Cardiac septum (tissue), 1 donor: ENCODE measurements at regions not wholly inside any gene's neighbourhood (a gene's known extent, or its start where the extent isn't known, plus 50 kb on each side); places are given as distances from the start of the nearest gene placed in this dataset.

Experiments used
- DNase-seq: peaks from one replicate; pipeline ENCODE4 v3.0.0-alpha.2; 2020; ENCODE audit warnings: low spot score
- intact Hi-C: fragments of 100-400 bp; cut with DNase I; formaldehyde crosslinking; loops from one replicate; pipeline ENCODE4 v1.14.0; 2022
- donor health status: DM: no; HTN: no; CAD: no.

GRCh38 chr5:30878296-30878695, 315.2 kb upstream of the CDH6 start:
- intact Hi-C loops = no loop called here
- DNase-seq = no peak

GRCh38 chr5:30874241-30875034, 319.0 kb upstream of the CDH6 start:
- no peak for DNase-seq
- intact Hi-C loops = loop anchor here (2.0 kb wide), 1 partner anchor 34 kb away; no protein-coding TSS in a partner anchor

GRCh38 chr5:30871196-30871595, 322.3 kb upstream of the CDH6 start:
- DNase-seq = no peak
- intact Hi-C loops = no loop called here

GRCh38 chr5:30867711-30868110, 325.8 kb upstream of the CDH6 start:
- DNase-seq = no peak
- intact Hi-C loops = no loop called here

DNA sequence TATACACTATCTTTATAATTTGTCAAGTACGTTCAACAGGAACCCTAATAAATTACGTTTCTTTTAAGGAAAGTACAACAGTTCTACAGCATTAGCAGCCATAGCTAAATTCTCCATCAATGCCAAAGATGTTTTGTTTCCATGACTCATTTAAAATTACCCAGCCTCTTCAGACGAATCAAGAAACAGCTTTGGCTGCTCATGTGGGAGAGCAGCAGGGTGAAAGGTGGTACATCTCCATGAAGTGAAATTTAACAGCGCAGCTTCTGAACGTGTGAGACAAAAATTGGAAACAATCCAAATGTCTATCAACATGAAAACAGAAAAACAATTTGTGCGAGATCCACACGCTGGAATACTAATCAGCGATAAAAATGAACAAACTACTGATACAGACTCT, 327.3 kb upstream of the CDH6 start:
- no peak for DNase-seq
- intact Hi-C loops = no loop called here

GRCh38 chr5:30856242-30856641, 337.2 kb upstream of the CDH6 start:
- no peak for DNase-seq
- intact Hi-C loops = no loop called here

DNA sequence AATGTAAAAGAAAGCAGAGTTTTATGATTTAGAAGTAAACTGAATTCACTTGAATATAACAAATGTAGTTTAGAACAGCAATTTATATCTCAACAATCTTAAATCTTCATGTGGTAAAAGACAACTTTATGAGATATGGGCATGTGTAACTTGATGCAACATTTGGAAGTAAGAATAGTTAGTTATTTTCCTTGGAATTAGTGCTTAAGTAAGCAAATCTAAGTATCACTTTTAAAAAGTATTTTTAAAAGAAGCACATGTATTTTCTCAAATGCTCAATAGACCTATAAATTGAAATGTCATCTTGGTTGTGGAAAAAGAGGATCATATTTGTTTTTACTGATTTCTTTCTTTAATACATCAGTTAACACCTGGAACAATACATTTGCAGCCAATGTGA, 340.3 kb upstream of the CDH6 start:
- DNase-seq = no peak
- intact Hi-C loops = no loop called here

DNA sequence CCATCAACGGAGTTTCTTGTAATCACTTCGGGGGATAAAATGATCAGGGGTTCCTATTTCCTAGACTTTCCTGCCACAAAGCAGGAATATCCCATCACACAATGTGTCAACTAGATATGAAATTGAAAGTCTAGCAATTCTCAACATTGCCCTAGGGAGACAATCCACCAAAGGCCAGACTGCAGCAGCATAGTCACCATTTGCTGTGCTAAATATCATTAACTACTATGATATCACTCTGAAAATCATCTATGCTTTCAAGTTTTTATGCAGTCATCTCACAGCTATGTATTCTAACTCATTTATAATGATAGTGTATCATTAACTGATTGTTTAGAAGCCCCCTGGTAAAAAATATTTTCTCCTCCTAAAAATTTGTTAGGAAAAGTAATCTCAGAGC, 342.6 kb upstream of the CDH6 start:
- no peak for DNase-seq
- intact Hi-C loops = no loop called here

DNA sequence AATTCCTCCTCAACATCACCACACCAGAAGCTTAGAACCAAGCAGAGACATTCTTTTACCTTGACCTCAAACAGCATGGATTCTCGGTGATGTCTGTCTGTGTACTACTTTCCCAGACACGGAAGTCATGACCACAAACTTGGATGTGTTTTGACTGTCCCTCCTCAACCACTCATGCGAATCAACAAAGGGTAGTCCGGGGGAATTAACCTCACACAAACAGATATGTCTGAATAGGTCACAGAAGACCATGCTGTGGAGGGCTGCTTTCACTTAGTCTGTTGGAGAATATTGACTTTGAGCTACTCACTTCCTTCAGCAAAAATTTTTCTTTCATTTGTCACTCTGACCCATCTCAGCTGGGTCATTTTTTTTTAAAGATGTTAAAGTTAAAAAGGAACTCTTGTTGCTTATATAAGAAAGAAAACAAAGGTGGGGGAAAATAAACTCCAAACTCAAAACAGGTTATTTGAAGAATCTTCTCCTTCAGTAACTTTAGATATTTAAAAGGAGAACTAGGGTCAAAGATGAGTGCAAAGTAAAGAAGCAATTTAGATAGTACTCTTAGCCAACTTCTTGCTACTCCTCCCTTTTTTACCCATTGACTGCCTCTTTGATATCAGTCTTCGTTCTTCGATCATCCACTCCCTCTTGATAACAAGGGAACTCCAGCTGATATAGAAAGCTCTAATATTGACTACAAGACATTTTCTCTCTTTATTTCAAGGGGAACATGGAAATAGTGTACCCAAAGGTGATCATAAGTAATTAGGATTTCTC, 343.4 kb upstream of the CDH6 start:
- intact Hi-C loops = no loop called here
- no peak for DNase-seq

- intact Hi-C loops = no loop called here
- no peak for DNase-seq
Observed at GRCh38 chr5:30846171-30846570, 347.3 kb upstream of the CDH6 start.

DNA sequence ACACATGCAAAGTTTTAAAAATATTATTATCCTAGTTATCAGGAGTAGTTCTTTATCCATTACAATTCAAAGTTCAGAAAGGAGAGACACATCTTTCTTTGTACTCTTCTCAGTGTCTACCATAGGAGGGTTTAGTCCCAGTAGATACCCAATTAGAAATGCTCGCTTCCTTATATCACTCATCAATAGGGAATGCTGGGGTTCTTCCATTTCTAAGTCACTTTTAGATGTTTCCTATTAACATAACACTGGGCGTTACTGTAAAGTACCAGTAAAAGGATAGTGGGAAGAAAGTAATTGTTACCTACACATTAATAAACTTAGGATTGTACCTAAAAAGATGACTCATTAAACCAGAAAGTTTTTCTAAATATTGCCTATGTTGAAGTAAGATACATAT, 348.3 kb upstream of the CDH6 start:
- no peak for DNase-seq

DNA sequence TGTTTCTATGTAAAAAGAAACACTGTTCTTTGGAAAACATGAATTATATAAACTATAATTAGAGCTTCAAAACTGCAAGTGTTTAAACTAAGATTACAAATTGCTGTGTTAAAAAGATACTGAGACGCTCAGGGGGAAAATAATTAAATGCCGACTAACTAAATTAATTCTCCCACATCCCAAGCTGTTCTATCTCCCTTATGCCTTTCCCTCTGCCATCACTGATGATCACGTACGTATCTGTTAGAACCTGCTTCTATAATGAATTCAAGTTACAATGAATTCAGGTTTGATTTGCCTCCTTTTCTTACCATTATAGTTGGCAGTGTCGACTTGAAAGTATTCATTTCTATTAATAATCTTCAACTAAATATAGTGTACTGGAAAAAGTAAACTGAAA, 349.9 kb upstream of the CDH6 start:
- intact Hi-C loops = no loop called here
- DNase-seq = no peak

More for the DNA sequence above, 348.3 kb upstream of the CDH6 start:
- intact Hi-C loops = no loop called here

GRCh38 chr5:30839956-30840355, 353.5 kb upstream of the CDH6 start:
- no peak for DNase-seq
- intact Hi-C loops = loop anchor here (2.0 kb wide), 1 partner anchor 35 kb away; no protein-coding TSS in a partner anchor

GRCh38 chr5:30838936-30839496, 354.5 kb upstream of the CDH6 start:
- DNase-seq = no peak
- intact Hi-C loops = no loop called here

- intact Hi-C loops = no loop called here
- no peak for DNase-seq
Observed at GRCh38 chr5:30832519-30832918, 361.0 kb upstream of the CDH6 start.

- no peak for DNase-seq
- intact Hi-C loops = no loop called here
Observed at GRCh38 chr5:30831605-30832004, 361.9 kb upstream of the CDH6 start.

DNA sequence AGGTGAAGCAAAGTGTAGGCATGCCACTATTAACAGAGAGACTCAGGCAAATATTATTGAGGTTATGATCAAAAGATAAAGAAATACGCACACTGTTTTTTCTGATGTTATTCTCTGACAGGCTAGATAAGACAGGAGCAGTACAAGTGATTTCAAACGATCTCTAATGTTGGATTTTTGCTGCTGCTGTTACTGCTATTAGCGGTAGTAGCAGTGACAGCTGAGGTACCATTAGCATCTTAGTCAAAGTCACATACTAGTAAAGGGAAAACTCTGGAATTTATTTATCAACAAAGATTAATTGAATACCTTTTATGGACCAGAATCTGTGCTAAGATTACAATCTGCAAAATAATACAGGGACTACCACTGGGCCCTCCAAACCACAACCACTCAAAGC, 362.4 kb upstream of the CDH6 start:
- intact Hi-C loops = no loop called here
- no peak for DNase-seq

DNA sequence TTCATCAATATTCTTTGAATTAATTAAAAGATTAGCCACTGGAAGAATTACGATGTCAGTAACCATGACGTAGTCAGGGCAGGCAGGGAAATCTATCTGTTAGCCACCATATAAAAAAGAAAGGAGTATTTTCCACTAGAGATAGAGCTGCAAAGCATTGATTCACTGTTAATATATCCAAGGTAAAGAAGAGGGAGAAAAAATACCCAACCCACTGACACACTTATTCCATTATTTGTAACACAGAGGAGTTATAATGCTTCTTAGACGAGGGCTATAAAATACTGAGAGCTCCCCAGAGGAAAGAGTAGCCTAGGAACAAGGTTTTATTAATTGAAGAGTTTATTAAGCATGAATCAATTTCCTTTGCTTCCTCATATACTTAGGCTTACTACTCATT, 382.2 kb upstream of the CDH6 start:
- intact Hi-C loops = no loop called here
- DNase-seq = no peak

GRCh38 chr5:30809933-30810332, 383.6 kb upstream of the CDH6 start:
- intact Hi-C loops = loop anchor here (5.0 kb wide), 1 partner anchor 422 kb away; no protein-coding TSS in a partner anchor
- DNase-seq = no peak

DNA sequence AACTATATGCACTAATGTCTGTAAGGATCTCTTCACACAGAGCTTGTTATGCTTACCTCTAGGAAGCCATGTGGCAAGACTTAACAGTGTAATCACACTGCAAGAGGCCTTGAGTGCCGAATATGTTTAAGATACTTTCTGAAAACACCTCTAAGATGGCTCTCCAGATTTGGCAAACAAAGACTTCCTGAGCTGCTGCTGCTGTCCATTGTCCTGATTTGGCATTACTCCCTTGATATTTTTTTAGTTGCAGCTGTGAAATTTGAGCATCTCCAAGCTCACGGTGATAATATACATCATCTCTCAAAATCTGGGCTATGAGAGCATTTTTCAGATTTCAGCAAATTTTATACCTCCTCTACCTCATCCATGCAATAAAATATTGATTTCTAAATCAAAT, 384.5 kb upstream of the CDH6 start:
- no peak for DNase-seq
- intact Hi-C loops = loop anchor here (5.0 kb wide), 1 partner anchor 423 kb away; no protein-coding TSS in a partner anchor
